Adrenal gland (tissue), 5 donors: ENCODE measurements at regions not wholly inside any gene's neighbourhood (a gene's known extent, or its start where the extent isn't known, plus 50 kb on each side); places are given as distances from the start of the nearest gene placed in this dataset.
A peak's percentile ranks its signal among the peaks of the same experiment; 100 is the strongest.

Experiments used
- POLR2A ChIP-seq, 2 donors: fragments of 450-650 bp; IDR thresholded peaks; one replicate each; pipeline ENCODE4 v1.6.1; 2017; ENCODE audit warnings: antibody characterized with exemption in 2 of 2, mild to moderate bottlenecking in 2 of 2, moderate library complexity in 1 of 2
- TF ChIP-seq, protein P1 (sequence below), 6 experiments: fragments of 450-650 bp in 4 of 6; fragments of 200-600 bp in 2 of 6; sonication (generic) in 1 of 6; IDR thresholded peaks; 1 replicate in 5 of 6; 2 replicates in 1 of 6; pipeline versions ENCODE4 v1.5.1 to v1.8.0; 2016 to 2021; ENCODE audit warnings: antibody characterized with exemption in 6 of 6, mild to moderate bottlenecking in 2 of 6, moderate library complexity in 1 of 6
- donor health status: DM: no; HTN: no; CAD: no.

DNA sequence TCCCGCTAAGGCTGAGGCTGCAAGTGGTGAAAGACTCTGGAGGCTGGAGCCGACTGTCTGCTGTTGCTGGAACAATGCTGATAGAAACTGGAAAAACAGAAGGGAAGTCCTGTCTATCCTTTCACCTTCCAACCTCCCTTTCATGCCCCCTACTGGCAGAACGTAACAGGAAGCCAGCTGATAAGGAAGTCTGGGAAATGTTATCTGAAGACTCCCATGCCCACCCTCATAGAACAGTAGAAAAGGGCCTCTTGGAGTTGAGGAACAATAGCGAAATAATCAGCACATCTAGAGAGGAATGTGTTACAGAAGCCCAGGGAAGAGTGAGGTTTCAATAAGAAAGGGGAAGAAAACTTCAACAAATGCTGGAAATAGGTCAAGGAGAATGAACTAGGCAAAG, 117.1 kb upstream of the DKK2 start:
- TF ChIP-seq, protein P1, sequence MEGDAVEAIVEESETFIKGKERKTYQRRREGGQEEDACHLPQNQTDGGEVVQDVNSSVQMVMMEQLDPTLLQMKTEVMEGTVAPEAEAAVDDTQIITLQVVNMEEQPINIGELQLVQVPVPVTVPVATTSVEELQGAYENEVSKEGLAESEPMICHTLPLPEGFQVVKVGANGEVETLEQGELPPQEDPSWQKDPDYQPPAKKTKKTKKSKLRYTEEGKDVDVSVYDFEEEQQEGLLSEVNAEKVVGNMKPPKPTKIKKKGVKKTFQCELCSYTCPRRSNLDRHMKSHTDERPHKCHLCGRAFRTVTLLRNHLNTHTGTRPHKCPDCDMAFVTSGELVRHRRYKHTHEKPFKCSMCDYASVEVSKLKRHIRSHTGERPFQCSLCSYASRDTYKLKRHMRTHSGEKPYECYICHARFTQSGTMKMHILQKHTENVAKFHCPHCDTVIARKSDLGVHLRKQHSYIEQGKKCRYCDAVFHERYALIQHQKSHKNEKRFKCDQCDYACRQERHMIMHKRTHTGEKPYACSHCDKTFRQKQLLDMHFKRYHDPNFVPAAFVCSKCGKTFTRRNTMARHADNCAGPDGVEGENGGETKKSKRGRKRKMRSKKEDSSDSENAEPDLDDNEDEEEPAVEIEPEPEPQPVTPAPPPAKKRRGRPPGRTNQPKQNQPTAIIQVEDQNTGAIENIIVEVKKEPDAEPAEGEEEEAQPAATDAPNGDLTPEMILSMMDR (IDR thresholded peaks at IDR 0.05) = peak in 1 of 6 experiments; percentile 16
- TF ChIP-seq POLR2A (IDR thresholded peaks at IDR 0.05) = no peak
